OCI-LY1 (cell line): ENCODE measurements at regions not wholly inside any gene's neighbourhood (a gene's known extent, or its start where the extent isn't known, plus 50 kb on each side); places are given as distances from the start of the nearest gene placed in this dataset.

ENCODE experiments used
- CTCF ChIP-seq: fragments of 200-600 bp; sonication (generic), shearing (Covaris generic); IDR thresholded peaks from 2 replicates; pipeline ENCODE4 v1.5.1; 2017; ENCODE audit warnings: mild to moderate bottlenecking, antibody characterized with exemption, low read length, moderate library complexity, mixed read lengths
- EZH2 ChIP-seq: fragments of 200-600 bp; sonication (generic), shearing (Covaris generic); IDR thresholded peaks from 2 replicates; pipeline ENCODE4 v1.8.0; 2017; ENCODE audit warnings: borderline replicate concordance, mixed run types, mild to moderate bottlenecking, antibody characterized with exemption, low read length, moderate library complexity, mixed read lengths

GRCh38 chr15:70289191-70289955 lies 191.7 kb upstream of the TLE3 start:
- TF ChIP-seq CTCF = no peak
- TF ChIP-seq EZH2 = no peak
